Dendritic cell treated with granulocyte-macrophage colony-stimulating factor and Interleukin-4, amounts not matched to agents 40 ng/mL and 50 ng/mL, for 4 days (primary cell): ENCODE measurements at regions not wholly inside any gene's neighbourhood (a gene's known extent, or its start where the extent isn't known, plus 50 kb on each side); places are given as distances from the start of the nearest gene placed in this dataset.

Source experiments
- H3K27ac Mint-ChIP-seq: one replicate; pipeline ENCODE4 v1.8.0; 2022; ENCODE audit warnings: mild to moderate bottlenecking, mixed read lengths
- H3K27me3 Mint-ChIP-seq: one replicate; pipeline ENCODE4 v1.8.0; 2022; ENCODE audit warnings: mild to moderate bottlenecking, mixed read lengths
- H3K36me3 Mint-ChIP-seq: one replicate; pipeline ENCODE4 v1.8.0; 2022; ENCODE audit warnings: low read depth, mixed read lengths
- H3K4me1 Mint-ChIP-seq: one replicate; pipeline ENCODE4 v1.8.0; 2022; ENCODE audit warnings: low read depth, mixed read lengths
- H3K4me3 Mint-ChIP-seq: one replicate; pipeline ENCODE4 v1.8.0; 2022; ENCODE audit warnings: mild to moderate bottlenecking, moderate library complexity, mixed read lengths
- H3K9me3 Mint-ChIP-seq: one replicate; pipeline ENCODE4 v1.8.0; 2022; ENCODE audit warnings: mixed read lengths
- intact Hi-C: fragments of 100-400 bp; cut with micrococcal nuclease; formaldehyde crosslinking; loops from one replicate; pipeline ENCODE4 v1.15.0; 2022

DNA sequence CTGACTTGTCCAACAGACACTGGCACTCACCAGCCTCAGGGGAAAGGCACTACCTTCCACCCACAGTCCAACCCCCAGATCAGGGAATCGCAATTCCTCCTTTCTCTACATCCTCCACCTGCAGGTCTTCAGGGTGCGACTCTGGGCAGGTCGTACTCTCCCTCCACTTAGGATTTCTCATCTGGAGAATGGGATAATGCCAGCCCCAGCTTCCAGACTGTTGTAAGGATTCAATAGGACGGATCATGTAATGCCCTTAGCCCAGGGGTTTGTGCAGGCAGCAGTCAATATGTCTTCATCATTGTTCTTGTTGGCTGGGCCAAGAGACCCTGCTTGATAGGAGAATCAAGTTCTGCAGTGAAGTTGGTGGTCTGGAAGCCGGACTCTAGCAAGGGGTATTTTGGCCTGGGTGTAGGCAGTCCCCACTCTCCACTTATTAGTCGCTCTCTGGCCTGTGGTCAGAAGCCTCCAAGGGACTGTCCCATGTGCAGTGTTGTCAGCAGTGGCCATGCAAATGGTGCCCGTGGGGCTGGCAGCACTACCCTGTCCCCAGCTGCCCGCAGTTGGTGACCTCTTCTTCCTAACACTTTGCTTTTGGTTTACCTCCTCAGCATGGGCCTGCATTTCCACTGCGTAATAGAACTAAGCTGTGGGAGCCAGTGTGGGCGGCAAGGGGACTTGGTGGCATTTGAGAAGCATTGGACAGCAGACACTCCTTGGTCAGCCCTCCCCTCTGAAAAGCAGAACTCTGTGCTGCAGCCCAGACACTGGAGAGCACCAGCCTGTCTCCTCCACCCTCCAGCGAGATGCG is 172.4 kb upstream of the HS6ST1 start:
- peaks cover 25% of the 10 kb centered on the region for H3K27me3 Mint-ChIP-seq
- H3K27ac Mint-ChIP-seq = no peak overlapping the region
- H3K9me3 Mint-ChIP-seq = peaks cover 9% of the 10 kb centered on the region
- peaks cover 35% of the 10 kb centered on the region for H3K4me1 Mint-ChIP-seq
- intact Hi-C loops = no loop called here
- H3K4me3 Mint-ChIP-seq = no peak overlapping the region
- no peaks in the 10 kb centered on the region for H3K36me3 Mint-ChIP-seq

DNA sequence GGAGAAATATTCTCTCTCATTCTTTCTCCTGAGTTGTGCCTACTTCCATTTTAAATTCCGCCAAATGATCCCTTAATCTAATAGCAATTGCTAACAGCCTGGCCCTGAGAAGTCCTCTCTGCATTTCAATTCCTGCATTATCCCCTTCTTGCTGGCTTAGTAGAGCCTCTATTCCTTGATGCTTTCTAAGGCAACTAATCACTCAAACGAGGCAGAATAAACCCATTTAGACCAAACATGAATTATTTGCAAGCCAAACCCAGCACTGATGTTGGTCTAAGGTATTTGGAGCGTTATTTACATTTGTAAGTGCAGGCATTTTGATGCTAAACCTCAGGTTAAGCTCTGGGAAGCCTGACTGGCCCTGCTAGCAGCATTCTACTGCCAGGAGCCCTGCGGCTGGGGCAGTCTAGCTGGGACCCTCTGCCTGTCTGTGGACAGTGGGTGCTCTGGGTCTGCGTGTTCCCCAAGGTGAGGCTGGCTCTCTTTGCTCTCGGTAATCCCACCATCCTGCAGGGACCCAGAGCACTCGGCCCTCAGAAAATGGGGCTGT is 173.1 kb upstream of the HS6ST1 start:
- Mint-ChIP-seq H3K4me3 (no peak overlapping the region), H3K27me3 (peaks cover 23% of the 10 kb centered on the region), H3K4me1 (peaks cover 38% of the 10 kb centered on the region), H3K9me3 (peaks cover 9% of the 10 kb centered on the region), H3K27ac (no peak overlapping the region), H3K36me3 (no peaks in the 10 kb centered on the region)
- intact Hi-C loops = no loop called here

DNA sequence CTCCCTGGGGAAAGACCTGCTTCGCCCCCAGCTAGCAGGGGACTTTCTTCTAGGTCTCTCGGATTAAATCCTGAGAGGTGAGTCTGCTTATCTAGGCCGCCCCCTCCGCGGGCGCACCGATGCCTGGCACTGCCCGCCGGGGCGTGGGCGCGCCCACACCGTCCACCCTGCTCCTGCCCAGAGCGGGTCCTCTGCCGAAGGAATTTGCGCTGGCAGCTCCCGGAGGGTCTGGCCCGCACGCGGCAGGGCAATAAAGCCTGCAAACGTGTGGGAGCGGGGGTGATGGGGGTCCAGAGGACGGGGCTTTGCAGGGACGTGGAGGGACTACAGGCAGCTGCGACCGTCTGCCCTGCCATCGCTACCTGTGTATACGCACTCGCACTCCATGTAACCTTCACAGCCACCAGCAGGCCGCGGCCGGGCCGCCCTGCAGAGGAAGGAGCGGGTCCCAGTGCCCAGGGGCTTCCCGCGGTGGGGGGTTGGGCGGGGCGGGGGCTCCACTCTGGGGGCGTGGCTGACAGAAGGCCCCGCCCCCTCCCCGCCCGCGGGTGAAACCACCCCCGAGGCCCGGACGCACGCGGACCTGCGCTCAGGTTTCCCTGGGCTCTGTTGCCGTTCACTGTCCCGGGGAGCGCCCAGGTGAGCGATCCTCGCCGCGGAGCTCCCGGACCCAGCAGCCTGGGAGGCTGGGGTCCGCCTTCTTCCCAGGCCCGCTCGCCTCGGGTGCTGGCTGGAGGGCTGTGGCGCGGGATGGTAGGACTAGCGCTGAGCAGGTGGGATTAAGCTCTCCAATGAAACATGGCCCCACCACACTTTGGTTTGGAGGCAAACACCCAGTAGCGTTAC is 174.5 kb upstream of the HS6ST1 start:
- H3K4me1 Mint-ChIP-seq = peaks cover 33% of the 10 kb centered on the region
- H3K4me3 Mint-ChIP-seq = no peak overlapping the region
- intact Hi-C loops = no loop called here
- H3K27ac Mint-ChIP-seq = no peak overlapping the region
- H3K27me3 Mint-ChIP-seq = peaks cover 24% of the 10 kb centered on the region
- H3K9me3 Mint-ChIP-seq = peaks cover 9% of the 10 kb centered on the region
- H3K36me3 Mint-ChIP-seq = no peaks in the 10 kb centered on the region

- H3K27me3 Mint-ChIP-seq = peaks cover 24% of the 10 kb centered on the region
Measured at GRCh38 chr2:128493880-128494279, 175.2 kb upstream of the HS6ST1 start.

DNA sequence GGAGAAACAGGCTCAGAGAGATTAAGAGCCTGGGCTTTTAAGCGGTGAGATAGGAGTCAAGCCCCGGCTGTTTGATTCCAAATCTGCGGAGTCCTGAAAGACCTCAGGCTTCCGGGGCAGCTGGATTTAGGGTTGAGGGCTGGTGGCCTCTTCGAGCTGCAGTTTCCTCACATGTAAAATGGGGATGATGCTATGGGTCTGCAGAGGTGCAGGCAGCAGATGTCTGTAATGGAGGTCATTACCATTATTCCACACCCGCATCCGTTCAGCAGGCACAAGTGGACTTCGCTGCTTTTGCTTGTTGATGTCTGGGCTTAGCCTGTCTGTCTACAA is 175.6 kb upstream of the HS6ST1 start:
- intact Hi-C loops = no loop called here
- H3K27me3 Mint-ChIP-seq = peaks cover 24% of the 10 kb centered on the region
- no peaks in the 10 kb centered on the region for H3K36me3 Mint-ChIP-seq
- H3K4me1 Mint-ChIP-seq = peaks cover 32% of the 10 kb centered on the region
- H3K4me3 Mint-ChIP-seq = no peak overlapping the region
- H3K9me3 Mint-ChIP-seq = peaks cover 9% of the 10 kb centered on the region
- no peak overlapping the region for H3K27ac Mint-ChIP-seq

More at GRCh38 chr2:128493880-128494279, 175.2 kb upstream of the HS6ST1 start:
- no peak overlapping the region for H3K27ac Mint-ChIP-seq
- H3K9me3 Mint-ChIP-seq = peaks cover 9% of the 10 kb centered on the region
- intact Hi-C loops = no loop called here
- H3K4me3 Mint-ChIP-seq = no peak overlapping the region
- H3K4me1 Mint-ChIP-seq = peaks cover 33% of the 10 kb centered on the region
- no peaks in the 10 kb centered on the region for H3K36me3 Mint-ChIP-seq

DNA sequence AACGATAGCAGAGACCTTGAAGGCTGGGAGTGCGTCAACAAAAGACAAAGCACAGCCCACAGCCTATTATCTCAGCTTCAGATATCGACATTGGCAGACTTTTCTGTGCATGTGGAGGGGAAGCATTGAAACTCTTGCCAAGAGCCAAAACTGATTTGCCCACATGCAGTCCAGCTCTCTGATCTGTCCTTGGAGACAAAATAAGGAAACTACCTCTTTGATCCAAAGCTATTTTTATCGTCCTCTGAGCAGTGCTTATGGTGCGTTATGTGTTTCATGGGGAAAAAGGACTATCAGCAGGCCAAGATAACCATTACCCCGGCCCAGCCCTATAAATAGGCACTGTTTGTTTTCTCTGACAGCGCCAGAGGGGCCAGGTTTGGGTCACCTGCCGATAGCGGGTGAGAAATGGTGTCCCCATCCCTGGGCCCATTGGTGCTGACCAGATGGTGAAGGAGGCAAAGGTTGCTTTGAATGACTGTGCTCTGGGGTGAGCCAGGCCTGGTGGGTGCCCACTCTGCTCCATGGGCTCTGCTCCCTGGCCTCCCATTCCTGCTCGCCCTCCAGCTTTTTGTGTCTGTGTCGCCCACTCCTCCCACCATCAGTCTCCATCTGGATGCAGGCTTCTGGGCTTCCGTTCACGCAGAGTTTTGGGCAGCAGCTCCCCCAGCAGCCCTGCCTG is 176.1 kb upstream of the HS6ST1 start:
- Mint-ChIP-seq H3K27me3 (peaks cover 23% of the 10 kb centered on the region), H3K9me3 (peaks cover 9% of the 10 kb centered on the region), H3K36me3 (no peaks in the 10 kb centered on the region), H3K27ac (no peak overlapping the region), H3K4me1 (peaks cover 32% of the 10 kb centered on the region), H3K4me3 (no peak overlapping the region)
- intact Hi-C loops = no loop called here

GRCh38 chr2:128495996-128496547 is 177.4 kb upstream of the HS6ST1 start:
- intact Hi-C loops = no loop called here
- no peaks in the 10 kb centered on the region for H3K36me3 Mint-ChIP-seq
- H3K9me3 Mint-ChIP-seq = peaks cover 9% of the 10 kb centered on the region
- peaks cover 18% of the 10 kb centered on the region for H3K27me3 Mint-ChIP-seq
- H3K27ac Mint-ChIP-seq = no peak overlapping the region
- H3K4me1 Mint-ChIP-seq = peaks cover 26% of the 10 kb centered on the region
- no peak overlapping the region for H3K4me3 Mint-ChIP-seq

DNA sequence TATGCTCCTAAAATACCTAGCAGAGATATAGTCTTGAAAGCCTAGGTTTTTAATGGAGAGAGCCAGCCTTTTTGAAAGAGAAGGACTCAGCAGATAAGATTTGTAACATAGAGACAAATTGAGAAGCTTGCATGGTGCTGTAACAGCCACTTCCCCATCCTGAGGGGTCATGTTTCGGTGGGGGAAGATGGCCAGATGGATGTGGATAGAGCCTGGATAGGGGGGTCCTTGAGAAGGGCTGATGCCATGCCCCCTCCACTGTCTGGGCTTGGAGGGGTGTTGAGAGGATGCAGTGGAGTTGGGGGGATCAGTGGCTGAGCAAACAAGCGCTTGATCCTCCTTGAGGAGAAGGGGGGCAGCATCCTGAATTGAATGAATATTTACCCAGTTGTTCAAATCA is 178.0 kb upstream of the HS6ST1 start:
- H3K4me1 Mint-ChIP-seq = peaks cover 19% of the 10 kb centered on the region
- H3K4me3 Mint-ChIP-seq = no peak overlapping the region
- peaks cover 13% of the 10 kb centered on the region for H3K27me3 Mint-ChIP-seq
- intact Hi-C loops = no loop called here
- no peak overlapping the region for H3K27ac Mint-ChIP-seq
- H3K9me3 Mint-ChIP-seq = peaks cover 9% of the 10 kb centered on the region
- no peaks in the 10 kb centered on the region for H3K36me3 Mint-ChIP-seq

- Mint-ChIP-seq H3K4me1 (peaks cover 18% of the 10 kb centered on the region), H3K9me3 (peaks cover 7% of the 10 kb centered on the region), H3K36me3 (no peaks in the 10 kb centered on the region), H3K27ac (no peak overlapping the region), H3K27me3 (peaks cover 13% of the 10 kb centered on the region), H3K4me3 (no peak overlapping the region)
- intact Hi-C loops = no loop called here
Measured at GRCh38 chr2:128497461-128497860, 178.8 kb upstream of the HS6ST1 start.

DNA sequence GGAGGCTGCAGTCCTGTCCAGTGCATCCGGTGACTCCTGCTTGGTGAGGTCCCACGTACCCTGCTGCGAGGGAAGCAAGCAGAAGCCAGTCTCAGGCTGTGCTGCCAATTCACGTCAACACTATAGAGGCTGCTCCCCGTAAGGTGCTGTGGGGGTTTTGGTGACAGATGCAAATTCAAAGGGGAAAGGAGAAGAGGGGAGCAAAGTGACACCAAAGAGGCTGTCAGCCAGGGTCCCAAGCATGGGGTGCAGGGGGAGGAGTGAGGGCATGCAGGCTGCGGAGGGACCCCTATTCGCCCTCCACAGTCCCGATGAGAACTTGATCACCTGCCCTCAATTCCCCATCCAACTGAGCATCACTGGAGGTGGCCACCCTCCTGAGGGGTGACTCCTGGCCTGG is 179.4 kb upstream of the HS6ST1 start:
- H3K4me1 Mint-ChIP-seq = peaks cover 18% of the 10 kb centered on the region
- intact Hi-C loops = no loop called here
- no peak overlapping the region for H3K4me3 Mint-ChIP-seq
- H3K36me3 Mint-ChIP-seq = no peaks in the 10 kb centered on the region
- H3K27me3 Mint-ChIP-seq = peaks cover 11% of the 10 kb centered on the region
- no peak overlapping the region for H3K27ac Mint-ChIP-seq
- peaks cover under 1% of the 10 kb centered on the region for H3K9me3 Mint-ChIP-seq

DNA sequence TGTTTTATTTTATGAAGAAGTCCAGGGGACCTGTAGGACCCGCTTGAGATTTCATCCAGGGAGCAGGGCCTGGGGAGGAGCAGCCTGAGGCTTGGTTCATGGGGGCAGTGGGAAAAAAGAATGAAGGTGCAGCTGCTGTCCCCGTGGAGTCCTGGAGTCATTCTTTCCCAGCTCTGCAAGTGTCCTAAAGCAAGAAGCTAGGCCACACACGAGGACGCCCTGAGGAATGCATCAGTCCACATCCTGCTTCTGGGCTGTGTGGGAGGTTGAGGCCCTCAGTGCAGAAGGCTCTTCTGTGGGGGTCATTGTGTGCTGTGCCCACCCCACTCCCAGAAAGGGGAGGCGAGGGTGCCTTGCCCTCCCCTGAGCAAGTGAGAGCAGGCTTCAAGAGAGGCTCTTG is 179.9 kb upstream of the HS6ST1 start:
- Mint-ChIP-seq H3K4me3 (no peak overlapping the region), H3K27me3 (peaks cover 11% of the 10 kb centered on the region), H3K9me3 (no peaks in the 10 kb centered on the region), H3K27ac (no peak overlapping the region), H3K36me3 (no peaks in the 10 kb centered on the region), H3K4me1 (peaks cover 18% of the 10 kb centered on the region)
- intact Hi-C loops = no loop called here

- Mint-ChIP-seq H3K4me1 (peaks cover 18% of the 10 kb centered on the region), H3K27me3 (peaks cover 8% of the 10 kb centered on the region), H3K27ac (peak overlapping the region; percentile 16), H3K9me3 (no peaks in the 10 kb centered on the region), H3K36me3 (no peaks in the 10 kb centered on the region), H3K4me3 (no peak overlapping the region)
- intact Hi-C loops = no loop called here
Measured at GRCh38 chr2:128499367-128500137, 180.9 kb upstream of the HS6ST1 start.

DNA sequence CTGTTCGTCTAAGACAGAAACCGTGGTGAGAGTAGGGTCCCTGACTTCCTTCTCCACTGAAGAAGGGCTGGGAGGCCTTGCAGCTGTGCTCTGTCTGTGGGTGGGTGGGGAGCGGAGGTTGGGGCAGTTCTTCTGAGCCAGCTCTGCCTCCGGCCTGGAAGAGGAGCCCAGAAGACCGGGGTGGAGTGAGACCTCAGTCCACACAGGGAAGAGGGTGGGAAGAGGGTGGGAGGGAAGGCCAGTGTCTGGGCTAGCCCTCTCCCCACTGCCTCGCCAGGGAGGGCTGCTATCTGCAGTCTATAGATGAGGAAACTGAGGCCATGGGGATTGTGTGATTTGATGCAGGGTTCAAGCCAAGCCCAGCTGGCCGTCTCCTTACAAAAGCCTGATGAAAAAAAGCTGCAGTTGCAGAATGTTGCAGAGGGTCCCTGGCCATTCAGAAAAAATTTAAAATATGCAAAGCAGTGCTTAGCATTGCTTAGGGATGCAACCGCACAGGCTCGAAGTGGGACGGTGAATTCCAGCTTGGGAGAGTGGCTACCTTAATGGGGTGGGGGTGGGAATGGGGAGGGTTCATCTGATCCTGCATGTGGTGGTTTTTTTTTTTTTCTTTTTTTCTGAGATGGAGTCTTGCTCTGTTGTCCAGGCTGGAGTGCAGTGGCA is 181.6 kb upstream of the HS6ST1 start:
- Mint-ChIP-seq H3K9me3 (no peaks in the 10 kb centered on the region), H3K36me3 (no peaks in the 10 kb centered on the region), H3K27ac (peak overlapping the region; percentile 16), H3K4me3 (no peak overlapping the region), H3K4me1 (peaks cover 24% of the 10 kb centered on the region), H3K27me3 (peaks cover 10% of the 10 kb centered on the region)
- intact Hi-C loops = no loop called here
